Epidermal melanocyte (primary cell): ENCODE measurements at regions not wholly inside any gene's neighbourhood (a gene's known extent, or its start where the extent isn't known, plus 50 kb on each side); places are given as distances from the start of the nearest gene placed in this dataset.
"Not testable (repeated sequence)": the region's sequence is repeated elsewhere in the genome, so short reads cannot be mapped to it uniquely, and the experiment has no call there.

Experiments
- DNase-seq: peaks from one replicate; pipeline ENCODE4 v3.0.0; 2011; ENCODE audit warnings: low spot score; ENCODE audit not compliant: insufficient read length

- DNase-seq = no peak
Observed at GRCh38 chr11:134510233-134511040, 98.4 kb upstream of the B3GAT1 start.

- no peak for DNase-seq
Observed at GRCh38 chr11:134509381-134510232, 97.6 kb upstream of the B3GAT1 start.

GRCh38 chr11:134508219-134508990, 96.4 kb upstream of the B3GAT1 start:
- DNase-seq = no peak

- DNase-seq = no peak
Observed at GRCh38 chr11:134506046-134506445, 94.0 kb upstream of the B3GAT1 start.

- DNase-seq = no peak
Observed at GRCh38 chr11:134505125-134505524, 93.1 kb upstream of the B3GAT1 start.

DNA sequence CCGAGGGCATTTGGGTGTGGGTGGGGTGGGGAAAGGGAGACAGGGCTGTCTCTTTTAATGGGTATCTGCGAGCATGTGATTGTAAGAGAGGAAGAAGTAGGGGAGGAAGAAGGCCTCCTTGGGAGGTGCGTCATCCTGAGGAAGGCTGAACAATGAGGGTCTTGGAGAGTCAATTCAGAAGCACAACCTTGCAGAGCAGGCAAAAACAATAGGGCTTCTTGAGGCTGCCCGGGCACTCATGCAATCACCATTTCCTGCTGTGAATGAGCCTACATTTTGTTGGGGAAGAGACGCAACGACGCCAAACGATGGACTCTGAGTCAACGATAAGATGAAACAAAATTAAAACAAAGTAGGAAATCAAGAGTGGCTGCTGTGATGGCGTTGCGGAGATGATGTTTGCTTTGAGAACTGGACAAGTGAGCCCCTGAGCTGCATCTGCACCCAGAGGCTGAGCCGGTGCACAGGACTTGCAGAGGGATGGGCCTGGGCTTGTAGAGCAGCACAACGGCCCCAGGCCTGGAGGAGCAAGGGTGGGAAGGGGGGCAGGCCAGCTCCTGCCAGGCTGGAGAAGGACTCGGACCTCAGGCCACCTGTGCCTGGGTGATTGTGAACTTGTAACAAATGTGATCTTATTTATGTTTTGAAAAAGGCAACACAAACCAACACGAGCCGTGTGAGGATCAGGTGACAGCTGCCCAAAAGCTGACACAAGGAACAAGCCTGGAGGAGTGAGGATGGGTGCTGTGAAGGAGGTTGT, 92.3 kb upstream of the B3GAT1 start:
- DNase-seq = no peak

DNA sequence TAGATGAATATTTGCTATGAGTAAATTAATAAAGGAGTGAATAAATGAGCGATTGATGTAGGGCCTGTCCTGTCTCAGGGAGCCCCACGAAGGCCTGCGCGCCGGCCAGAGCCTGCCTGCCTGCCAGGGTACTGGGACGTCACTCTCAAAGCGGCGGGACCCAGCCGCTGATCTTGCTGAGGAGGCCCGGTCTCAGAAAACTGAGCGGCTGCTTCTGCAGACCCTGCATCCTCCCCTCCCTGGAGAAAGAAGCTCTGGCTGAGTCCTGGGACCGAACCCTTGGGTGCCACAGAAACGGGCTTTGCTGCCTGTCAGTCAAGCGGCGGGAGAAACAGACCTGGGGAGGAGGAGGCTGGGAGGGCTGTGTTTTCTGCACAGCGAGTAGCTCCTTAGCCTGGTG, 91.6 kb upstream of the B3GAT1 start:
- DNase-seq = no peak

DNA sequence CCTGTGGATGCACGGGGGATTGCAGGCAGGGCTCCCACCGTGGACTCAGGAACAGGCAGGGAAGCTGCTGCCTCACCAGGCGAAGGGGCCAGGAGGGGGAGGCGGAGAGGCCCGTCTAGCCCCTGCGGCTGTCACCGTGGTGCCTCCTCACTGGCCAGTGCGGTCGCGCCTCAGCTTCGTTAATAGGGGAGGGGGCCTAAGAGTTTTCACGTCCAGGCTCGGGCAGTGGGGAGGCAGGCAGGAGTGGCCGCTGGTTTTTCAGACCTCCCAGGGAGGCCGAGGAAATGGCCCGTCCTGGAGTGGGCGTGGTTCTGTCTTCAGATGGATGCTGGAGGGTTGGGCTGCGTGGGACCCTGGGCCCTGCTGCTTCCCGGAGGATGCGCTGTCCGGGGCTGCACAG, 91.1 kb upstream of the B3GAT1 start:
- no peak for DNase-seq

- no peak for DNase-seq
Observed at GRCh38 chr11:134502153-134502550, 90.1 kb upstream of the B3GAT1 start.

- no peak for DNase-seq
Observed at GRCh38 chr11:134501406-134502152, 89.5 kb upstream of the B3GAT1 start.

DNA sequence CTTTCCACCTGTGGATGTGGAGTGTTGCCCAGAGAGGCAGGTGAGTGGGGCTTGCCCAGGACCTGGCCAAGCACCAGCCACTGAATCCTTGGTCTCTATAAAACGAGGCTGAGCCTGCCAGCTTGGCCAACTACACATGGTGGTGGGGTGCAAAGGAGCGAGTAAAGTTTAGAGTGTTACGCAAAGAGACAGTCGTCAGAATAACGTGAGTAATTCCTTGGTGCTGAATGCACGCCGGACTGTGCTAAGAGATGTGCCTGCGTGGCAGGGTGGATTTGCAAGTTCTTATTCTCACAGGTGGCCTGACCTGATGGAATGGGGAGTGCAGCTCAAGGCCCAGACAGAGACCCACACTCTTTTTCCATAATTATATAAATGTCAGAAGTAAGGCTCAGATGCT, 88.6 kb upstream of the B3GAT1 start:
- no peak for DNase-seq

- no peak for DNase-seq
Observed at GRCh38 chr11:134499990-134500389, 87.9 kb upstream of the B3GAT1 start.

DNA sequence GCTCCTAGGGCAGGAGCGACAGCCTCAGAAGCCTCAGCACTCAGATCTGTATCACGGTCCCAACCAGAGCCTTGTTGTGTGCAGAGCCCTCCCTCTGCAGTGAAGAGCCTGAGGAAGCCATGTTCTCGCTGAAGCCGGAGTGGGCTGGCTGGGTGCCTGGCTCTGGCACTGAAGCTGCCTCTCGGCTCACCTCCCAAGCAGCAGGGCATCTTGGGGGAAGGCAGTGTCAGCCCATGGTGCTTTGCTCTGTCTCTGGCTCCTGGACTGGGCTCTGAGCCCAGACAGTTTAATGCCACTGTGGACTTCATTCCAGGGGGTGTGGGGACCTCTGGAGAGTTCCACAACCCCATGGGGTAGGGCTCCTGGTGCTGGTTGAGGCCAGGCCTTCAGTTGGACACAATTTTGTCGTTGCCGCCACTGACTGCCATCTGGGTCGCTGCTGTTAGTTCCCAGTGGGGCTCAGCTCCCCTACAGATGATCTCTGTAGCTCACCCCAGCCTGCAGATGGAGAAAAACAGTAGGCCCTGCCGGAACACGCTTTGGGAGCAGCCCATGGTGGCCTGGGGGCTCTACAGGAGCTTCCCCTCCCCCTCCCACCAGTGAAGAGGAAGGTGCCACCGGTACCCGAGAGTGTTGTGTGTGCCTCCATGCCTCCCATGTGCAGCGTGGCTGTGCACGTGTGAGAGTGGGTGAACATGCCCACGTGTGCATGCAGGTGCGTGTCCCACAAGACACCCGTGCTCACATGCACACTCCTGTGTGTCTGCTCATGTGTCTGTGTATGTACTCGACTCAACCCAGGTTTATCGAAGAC, 86.5 kb upstream of the B3GAT1 start:
- DNase-seq = no peak

DNA sequence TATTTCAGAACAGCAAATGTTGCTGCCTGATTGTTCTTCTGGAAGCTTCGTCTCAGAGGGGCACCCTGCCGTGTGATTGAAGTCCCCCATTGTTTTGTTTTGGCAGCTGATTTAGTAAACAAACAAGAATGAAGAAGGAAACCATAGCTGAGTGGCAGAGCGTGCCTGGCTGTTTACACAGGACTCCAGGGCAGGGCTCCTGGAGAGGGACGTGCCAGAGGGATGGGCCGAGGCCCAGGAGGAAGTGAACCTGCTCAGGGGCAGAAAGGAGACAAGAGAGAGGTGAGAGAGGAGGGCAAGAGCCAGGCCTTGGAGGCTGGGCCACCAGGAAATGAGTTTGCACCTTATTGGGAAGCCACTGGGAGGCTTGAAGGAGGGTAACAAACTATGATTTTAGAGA, 85.5 kb upstream of the B3GAT1 start:
- no peak for DNase-seq

DNA sequence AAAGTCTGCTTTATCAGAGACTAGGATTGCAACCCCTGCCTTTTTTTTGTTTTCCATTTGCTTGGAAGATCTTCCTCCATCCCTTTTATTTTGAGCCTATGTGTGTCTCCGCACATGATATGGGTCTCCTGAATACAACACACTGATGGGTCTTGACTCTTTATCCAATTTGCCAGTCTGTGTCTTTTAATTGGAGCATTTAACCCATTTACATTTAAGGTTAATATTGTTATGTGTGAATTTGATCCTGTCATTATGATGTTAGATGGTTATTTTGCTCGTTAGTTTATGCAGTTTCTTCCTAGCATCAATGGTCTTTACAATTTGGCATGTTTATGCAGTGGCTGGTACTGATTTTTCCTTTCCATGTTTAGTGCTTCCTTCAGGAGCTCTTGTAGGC, 84.0 kb upstream of the B3GAT1 start:
- not testable (repeated sequence) for DNase-seq

DNA sequence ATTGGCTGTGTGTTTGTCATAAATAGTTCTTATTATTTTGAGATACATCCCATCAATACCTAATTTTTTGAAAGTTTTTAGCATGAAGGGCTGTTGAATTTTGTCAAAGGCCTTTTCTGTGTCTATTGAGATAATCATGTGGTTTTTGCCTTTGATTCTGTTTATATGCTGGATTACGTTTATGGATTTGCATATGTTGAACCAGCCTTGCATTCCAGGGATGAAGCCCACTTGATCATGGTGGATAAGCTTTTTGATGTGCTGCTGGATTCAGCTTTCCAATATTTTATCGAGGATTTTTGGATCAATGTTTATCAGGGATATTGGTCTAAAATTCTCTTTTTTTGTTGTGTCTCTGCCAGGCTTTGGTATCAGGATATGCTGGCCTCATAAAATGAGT, 82.4 kb upstream of the B3GAT1 start:
- not testable (repeated sequence) for DNase-seq

- not testable (repeated sequence) for DNase-seq
Observed at GRCh38 chr11:134492411-134492810, 80.4 kb upstream of the B3GAT1 start.

DNA sequence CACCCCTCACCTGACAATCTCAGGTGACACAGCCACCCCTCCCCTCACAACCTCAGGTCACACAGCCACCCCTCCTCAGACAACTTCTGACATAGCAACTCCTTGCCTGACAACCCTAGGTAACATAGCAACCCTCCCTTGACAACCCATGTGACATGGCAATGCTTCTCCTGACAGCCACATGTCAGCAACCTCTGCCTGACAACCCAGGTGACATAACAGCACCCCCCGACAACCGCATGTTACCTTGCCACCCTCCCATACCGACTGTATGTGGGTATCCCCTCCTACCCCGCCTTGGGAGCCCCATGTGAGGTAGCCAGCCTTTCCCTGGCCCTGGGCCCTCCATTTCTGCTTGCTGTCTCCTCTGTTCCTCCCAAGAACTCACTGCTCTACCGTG, 77.7 kb upstream of the B3GAT1 start:
- DNase-seq = no peak

DNA sequence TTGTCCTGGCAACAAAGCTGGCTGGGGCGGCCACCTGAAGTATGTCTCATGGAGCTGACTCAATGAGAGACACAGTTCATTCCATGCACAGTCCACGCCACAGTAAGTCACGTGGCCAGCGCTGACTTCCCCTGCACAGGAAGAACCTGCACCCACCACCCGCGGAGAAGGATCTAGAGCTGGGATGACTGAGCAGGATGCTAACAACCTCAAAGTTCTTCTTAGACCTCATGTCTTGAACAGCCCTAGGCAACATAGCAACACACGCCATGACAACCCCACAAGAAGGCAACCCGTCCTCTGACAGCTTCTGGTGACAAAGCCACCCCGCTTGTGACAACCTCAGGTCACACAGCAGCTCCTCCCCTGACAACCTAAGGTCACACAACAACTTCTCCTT, 76.9 kb upstream of the B3GAT1 start:
- no peak for DNase-seq

GRCh38 chr11:134488512-134488911, 76.5 kb upstream of the B3GAT1 start:
- no peak for DNase-seq
